K562 (cell line): ENCODE measurements at regions not wholly inside any gene's neighbourhood (a gene's known extent, or its start where the extent isn't known, plus 50 kb on each side); places are given as distances from the start of the nearest gene placed in this dataset.

Source experiments
- ATAC-seq: fragments of 200-7000 bp; cut with Tn5 transposase; 3 replicates; pipeline ENCODE4 v1.9.1; 2020; ENCODE audit warnings: moderate library complexity
- BruUV-seq: library from RNA; stranded (reverse); fragments of 400-500 nt; replicated peaks from 2 replicates; lab custom pipeline; 2021; lab: Mats Ljungman, UMichigan
- CTCF ChIA-PET: fragments of 300-600 bp; formaldehyde crosslinking; extraction: SDS; loops from one replicate; lab custom pipeline; 2021; ENCODE audit warnings: low intra/inter-chr PET ratio; lab: Yijun Ruan, JAX
- POLR2A ChIA-PET: fragments of 300-600, 350-650 bp; sonication (Branson Sonifier 250); formaldehyde crosslinking; extraction: SDS; loops from one replicate; lab custom pipeline; 2021; ENCODE audit warnings: antibody characterized with exemption, inconsistent platforms; lab: Yijun Ruan, JAX
- DNase-seq, 4 experiments: peaks; one replicate each; pipeline versions ENCODE4 v3.0.0 to v3.0.0-alpha.2; 2011 to 2018; ENCODE audit warnings: low spot score in 3 of 4, mixed read lengths in 3 of 4; ENCODE audit errors: extremely low read depth in 1 of 4
- FAIRE-seq: peaks from 2 replicates; lab custom pipeline; 2011; peaks lifted over from hg19 to GRCh38; lab: Jason Lieb, UNC
- H2AFZ ChIP-seq: 2 replicates; pipeline ENCODE4 v1.6.0; 2011; ENCODE audit warnings: low read depth, low read length, control low read depth, inconsistent platforms
- H3K27ac ChIP-seq: fragments of 200-600 bp; 3 replicates; pipeline ENCODE4 v1.8.0; 2011; ENCODE audit warnings: low read depth, mild to moderate bottlenecking, control low read depth, inconsistent platforms, low read length, moderate library complexity, mixed read lengths; ENCODE audit errors: extremely low read depth
- H3K27me3 ChIP-seq, 2 experiments: fragments of 300-600 bp in 1 of 2; 2 replicates in 1 of 2; 3 replicates in 1 of 2; pipeline versions ENCODE4 v1.6.0 to v1.8.0; 2011; ENCODE audit warnings: inconsistent platforms in 2 of 2, low read length in 2 of 2, mild to moderate bottlenecking in 1 of 2, mixed read lengths in 1 of 2, moderate library complexity in 1 of 2; ENCODE audit not compliant: control insufficient read depth in 2 of 2, insufficient read depth in 2 of 2
- H3K36me3 ChIP-seq: fragments of 300-600 bp; 3 replicates; pipeline ENCODE4 v1.8.0; 2011; ENCODE audit warnings: mild to moderate bottlenecking, low read length, inconsistent platforms; ENCODE audit not compliant: control insufficient read depth, insufficient read depth
- H3K4me1 ChIP-seq, 2 experiments: fragments of 200-600 bp in 1 of 2; replicated peaks in 1 of 2; 2 replicates in 1 of 2; 3 replicates in 1 of 2; pipeline versions ENCODE4 v1.5.1 to v1.8.0; 2011; ENCODE audit warnings: inconsistent platforms in 2 of 2, low read length in 2 of 2, mild to moderate bottlenecking in 1 of 2, mixed read lengths in 1 of 2, moderate library complexity in 1 of 2; ENCODE audit not compliant: control insufficient read depth in 2 of 2, insufficient read depth in 2 of 2
- H3K4me2 ChIP-seq: 2 replicates; pipeline ENCODE4 v1.6.1; 2011; ENCODE audit warnings: low read length, control low read depth, inconsistent platforms, mixed read lengths; ENCODE audit not compliant: insufficient read depth
- H3K4me3 ChIP-seq: fragments of 200-600 bp; sonication (generic), shearing (Covaris generic); 2 replicates; pipeline ENCODE4 v1.5.1; 2016; ENCODE audit warnings: control low read depth, inconsistent platforms
- H3K79me2 ChIP-seq: fragments of 200-600 bp; 3 replicates; pipeline ENCODE4 v1.8.0; 2011; ENCODE audit warnings: low read length, inconsistent platforms; ENCODE audit not compliant: control insufficient read depth, insufficient read depth
- H3K9ac ChIP-seq, 2 experiments: 2 replicates each; pipeline versions ENCODE4 v1.6.0 to v1.6.1; 2011; ENCODE audit warnings: low read depth in 2 of 2, low read length in 2 of 2, control low read depth in 1 of 2, inconsistent platforms in 1 of 2, mild to moderate bottlenecking in 1 of 2, mixed read lengths in 1 of 2; ENCODE audit not compliant: insufficient read depth in 1 of 2
- H3K9me1 ChIP-seq: one replicate; pipeline ENCODE4 v1.6.0; 2011; ENCODE audit warnings: inconsistent platforms, mild to moderate bottlenecking, low read length, moderate library complexity; ENCODE audit not compliant: control insufficient read depth, insufficient read depth
- H3K9me3 ChIP-seq: replicated peaks from 2 replicates; pipeline ENCODE4 v1.5.1; 2011; ENCODE audit warnings: low read depth, low read length, inconsistent platforms; ENCODE audit not compliant: control insufficient read depth, insufficient read depth
- H4K20me1 ChIP-seq: replicated peaks from 2 replicates; pipeline ENCODE4 v1.6.1; 2011; ENCODE audit warnings: low read length, inconsistent platforms, mixed read lengths; ENCODE audit not compliant: control insufficient read depth, insufficient read depth
- PBX2 ChIP-seq, 2 experiments: IDR thresholded peaks in 1 of 2; conservative IDR thresholded peaks in 1 of 2; 2 replicates each; pipeline ENCODE4 v1.6.1; 2016; ENCODE audit warnings: low read depth in 2 of 2, mild to moderate bottlenecking in 1 of 2, missing compliant biosample characterization in 1 of 2, missing genetic modification characterization in 1 of 2, moderate library complexity in 1 of 2
- RBM22 ChIP-seq: fragments of 200-400 bp; formaldehyde crosslinking; IDR thresholded peaks from 2 replicates; pipeline ENCODE4 v1.6.1; 2018; ENCODE audit warnings: low read length, low read depth; ENCODE audit not compliant: poor library complexity, severe bottlenecking
- U2AF2 ChIP-seq: fragments of 200-400 bp; formaldehyde crosslinking; optimal IDR thresholded peaks from 2 replicates; pipeline ENCODE3; 2017; ENCODE audit warnings: low read depth, mild to moderate bottlenecking, low read length
- WGBS: fragments of 100-300 bp; shearing (Covaris generic); methylation state at CpG from one replicate; pipeline ENCODE4 v1.1.6; 2016; ENCODE audit warnings: low coverage, mixed read lengths; ENCODE audit not compliant: insufficient coverage; ENCODE audit errors: missing lambda C conversion rate; 5-methylcytosine and 5-hydroxymethylcytosine counted together
- in situ Hi-C: fragments of 300-500 bp; cut with MboI; formaldehyde crosslinking; loops from 4 replicates; pipeline ENCODE4 v1.15.0; 2018; ENCODE audit warnings: inconsistent platforms, mixed read lengths
- intact Hi-C: fragments of 100-400 bp; cut with micrococcal nuclease; formaldehyde crosslinking; loops from 2 replicates; pipeline ENCODE4 v1.14.2; 2022

DNA sequence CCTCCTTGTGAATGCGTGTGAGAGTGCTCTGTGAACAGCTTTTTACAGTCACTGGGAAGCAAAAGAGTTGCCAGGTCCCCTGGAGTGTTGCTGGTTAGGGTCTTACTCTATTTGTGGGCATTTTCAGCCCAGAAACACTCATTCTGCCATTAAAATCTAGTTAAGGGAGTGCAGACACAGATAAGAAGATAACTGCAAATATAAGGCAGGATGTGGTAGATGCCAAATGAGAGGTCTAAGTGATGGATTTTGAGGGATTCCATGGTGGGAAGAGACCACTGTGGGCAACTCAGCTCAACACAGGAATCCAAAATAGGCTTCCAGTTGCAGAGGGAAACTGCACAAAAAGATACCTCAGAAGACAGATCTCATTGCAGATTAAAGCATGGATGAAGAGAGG is 54.5 kb upstream of the KL start:
- FAIRE-seq (no peak), ATAC-seq (no peak), DNase-seq (no peak)
- 0% methylated on average over 1 of the region's 1 CpG for WGBS
- H3K27me3 ChIP-seq, result no peaks in the 10 kb centered on the region
- H3K9me3 ChIP-seq, result no peaks in the 10 kb centered on the region
- H3K79me2 ChIP-seq, result no peaks in the 10 kb centered on the region
- H4K20me1 ChIP-seq, result no peaks in the 10 kb centered on the region
- in situ Hi-C loops (no loop called here), intact Hi-C loops (no loop called here)
- no peak for TF ChIP-seq PBX2 (CRISPR knock-in tag; IDR thresholded peaks at IDR 0.05; ENCODE audit: low read depth)
- TF ChIP-seq PBX2 (tag; conservative IDR thresholded peaks at IDR 0.05; ENCODE audit: low read depth), result no peak
- no peak for TF ChIP-seq RBM22
- no peak for TF ChIP-seq U2AF2
- no TSS peak for BruUV-seq
- H3K4me3 ChIP-seq, result no peak overlapping the region
- ChIA-PET POLR2A (no interaction called here), CTCF (no interaction called here)
- no peak overlapping the region for H3K9ac ChIP-seq
- no peaks in the 10 kb centered on the region for H3K36me3 ChIP-seq
- no peak overlapping the region for H3K4me2 ChIP-seq
- H3K4me1 ChIP-seq, result no peaks in the 10 kb centered on the region
- H3K27ac ChIP-seq, result no peak overlapping the region
- H2AFZ ChIP-seq, result no peak overlapping the region
- no peaks in the 10 kb centered on the region for H3K9me1 ChIP-seq
